Testis (tissue), 2 donors: ENCODE measurements at regions not wholly inside any gene's neighbourhood (a gene's known extent, or its start where the extent isn't known, plus 50 kb on each side); places are given as distances from the start of the nearest gene placed in this dataset.

Source experiments
- DNase-seq: peaks from one replicate; pipeline ENCODE4 v3.0.0-alpha.2; 2019
- H3K27ac ChIP-seq, 2 donors: fragments of 200-600 bp; sonication (generic); one replicate each; pipeline ENCODE4 v1.5.1; 2019
- H3K27me3 ChIP-seq: fragments of 200-600 bp; sonication (generic); one replicate; pipeline ENCODE4 v1.5.1; 2019
- H3K36me3 ChIP-seq: fragments of 200-600 bp; sonication (generic); one replicate; pipeline ENCODE4 v1.5.1; 2017; ENCODE audit warnings: low read depth; ENCODE audit errors: missing control alignments
- H3K4me1 ChIP-seq: fragments of 200-600 bp; sonication (generic); one replicate; pipeline ENCODE4 v1.5.1; 2019
- H3K4me3 ChIP-seq, 2 donors: fragments of 200-600 bp; sonication (generic); one replicate each; pipeline ENCODE4 v1.5.1; 2017 to 2019
- H3K9me3 ChIP-seq: fragments of 200-600 bp; sonication (generic); one replicate; pipeline ENCODE4 v1.5.1; 2017
- CTCF ChIP-seq, 3 experiments: fragments of 450-650 bp in 2 of 3; fragments of 200-600 bp in 1 of 3; sonication (generic) in 1 of 3; IDR thresholded peaks; one replicate each; pipeline ENCODE4 v1.5.1; 2016 to 2019; ENCODE audit warnings: antibody characterized with exemption in 3 of 3, mild to moderate bottlenecking in 2 of 3, moderate library complexity in 1 of 3
- POLR2A ChIP-seq: fragments of 450-650 bp; IDR thresholded peaks from one replicate; pipeline ENCODE4 v1.6.1; 2017; ENCODE audit warnings: antibody characterized with exemption, mild to moderate bottlenecking, moderate library complexity
- WGBS, 2 donors: methylation state at CpG; one replicate each; pipeline ENCODE4 v1.1.5; 2018; 5-methylcytosine and 5-hydroxymethylcytosine counted together
- intact Hi-C: fragments of 100-400 bp; cut with DNase I; formaldehyde crosslinking; loops from one replicate; pipeline ENCODE4 v1.15.1; 2023; ENCODE audit warnings: low total_unique reads

- Histone ChIP-seq H3K36me3 (no peaks in the 10 kb centered on the region), H3K9me3 (no peaks in the 10 kb centered on the region), H3K4me1 (no peaks in the 10 kb centered on the region), H3K27ac (no peak overlapping the region), H3K4me3 (no peak overlapping the region), H3K27me3 (no peaks in the 10 kb centered on the region)
- 80 to 86% methylated on average over 5 of the region's 5 CpGs for WGBS, 2 donors
- intact Hi-C loops, result no loop called here
- DNase-seq, result no peak
- no peak for TF ChIP-seq POLR2A
- TF ChIP-seq CTCF (IDR thresholded peaks at IDR 0.05), result no peak
These were observed 982.9 kb downstream of the TUSC7 start for GRCh38 chr3:117692416-117692995.

GRCh38 chr3:117695321-117695720, 985.7 kb downstream of the TUSC7 start:
- no peak for DNase-seq
- intact Hi-C loops, result no loop called here
- no peak overlapping the region for H3K27ac ChIP-seq
- 62 to 83% methylated on average over 1 of the region's 1 CpG for WGBS, 2 donors
- no peaks in the 10 kb centered on the region for H3K4me1 ChIP-seq
- H3K4me3 ChIP-seq, result no peak overlapping the region
- no peak for TF ChIP-seq POLR2A
- no peak for TF ChIP-seq CTCF (IDR thresholded peaks at IDR 0.05)
- no peaks in the 10 kb centered on the region for H3K36me3 ChIP-seq
- H3K27me3 ChIP-seq, result no peaks in the 10 kb centered on the region
- no peaks in the 10 kb centered on the region for H3K9me3 ChIP-seq

GRCh38 chr3:117695871-117696645, 986.5 kb downstream of the TUSC7 start:
- no peak for DNase-seq
- H3K36me3 ChIP-seq, result no peaks in the 10 kb centered on the region
- intact Hi-C loops, result no loop called here

GRCh38 chr3:117696851-117697407, 987.4 kb downstream of the TUSC7 start:
- 83 to 85% methylated on average over 5 of the region's 5 CpGs for WGBS, 2 donors
- H3K36me3 ChIP-seq, result no peaks in the 10 kb centered on the region
- TF ChIP-seq POLR2A (no peak), CTCF (IDR thresholded peaks at IDR 0.05) (no peak)
- H3K27ac ChIP-seq, result no peak overlapping the region
- H3K4me3 ChIP-seq, result no peak overlapping the region
- no peak for DNase-seq
- H3K9me3 ChIP-seq, result no peaks in the 10 kb centered on the region
- intact Hi-C loops, result no loop called here
- H3K4me1 ChIP-seq, result no peaks in the 10 kb centered on the region
- no peaks in the 10 kb centered on the region for H3K27me3 ChIP-seq

More at GRCh38 chr3:117695871-117696645, 986.5 kb downstream of the TUSC7 start:
- Histone ChIP-seq H3K4me1 (no peaks in the 10 kb centered on the region), H3K9me3 (no peaks in the 10 kb centered on the region), H3K27ac (no peak overlapping the region), H3K27me3 (no peaks in the 10 kb centered on the region), H3K4me3 (no peak overlapping the region)
- whole genome bisulfite sequencing, 2 donors, result 86 to 91% methylated on average over 4 of the region's 4 CpGs
- TF ChIP-seq POLR2A (no peak), CTCF (IDR thresholded peaks at IDR 0.05) (no peak)
